ENCODE measurements at regions not wholly inside any gene's neighbourhood (a gene's known extent, or its start where the extent isn't known, plus 50 kb on each side); places are given as distances from the start of the nearest gene placed in this dataset.

- in situ Hi-C loops (cut with MboI; ENCODE audit: low sequenced_read_pairs, unreplicated experiment): no loop called here
- DNase-seq (ENCODE audit: low spot score): no peak
- TF ChIP-seq CTCF (IDR thresholded peaks at IDR 0.05; ENCODE audit: borderline replicate concordance, control extremely low read depth, extremely low read depth, insufficient read depth, missing control alignments): no peak
These were observed 144.6 kb downstream of the QPCT start for GRCh38 chr2:37489041-37489456.

GRCh38 chr2:37489536-37489935, 145.1 kb downstream of the QPCT start:
- DNase-seq (ENCODE audit: low spot score): no peak
- no peak for TF ChIP-seq CTCF (IDR thresholded peaks at IDR 0.05; ENCODE audit: borderline replicate concordance, control extremely low read depth, extremely low read depth, insufficient read depth, missing control alignments)
- in situ Hi-C loops (cut with MboI; ENCODE audit: low sequenced_read_pairs, unreplicated experiment): no loop called here

- no peak for DNase-seq (ENCODE audit: low spot score)
- TF ChIP-seq CTCF (IDR thresholded peaks at IDR 0.05; ENCODE audit: borderline replicate concordance, control extremely low read depth, extremely low read depth, insufficient read depth, missing control alignments): no peak
- in situ Hi-C loops (cut with MboI; ENCODE audit: low sequenced_read_pairs, unreplicated experiment): no loop called here
These were observed 149.0 kb downstream of the QPCT start for GRCh38 chr2:37493425-37493824.

- in situ Hi-C loops (cut with MboI; ENCODE audit: low sequenced_read_pairs, unreplicated experiment): no loop called here
- no peak for TF ChIP-seq CTCF (IDR thresholded peaks at IDR 0.05; ENCODE audit: borderline replicate concordance, control extremely low read depth, extremely low read depth, insufficient read depth, missing control alignments)
- DNase-seq (ENCODE audit: low spot score): no peak
These were observed 154.7 kb downstream of the QPCT start for GRCh38 chr2:37499113-37499512.

- no peak for DNase-seq (ENCODE audit: low spot score)
These were observed 155.6 kb downstream of the QPCT start for GRCh38 chr2:37500031-37500430.

GRCh38 chr2:37501113-37501512, 156.7 kb downstream of the QPCT start:
- in situ Hi-C loops (cut with MboI; ENCODE audit: low sequenced_read_pairs, unreplicated experiment): no loop called here

More at GRCh38 chr2:37500031-37500430, 155.6 kb downstream of the QPCT start:
- in situ Hi-C loops (cut with MboI; ENCODE audit: low sequenced_read_pairs, unreplicated experiment): no loop called here
- TF ChIP-seq CTCF (IDR thresholded peaks at IDR 0.05; ENCODE audit: borderline replicate concordance, control extremely low read depth, extremely low read depth, insufficient read depth, missing control alignments): no peak

More at GRCh38 chr2:37501113-37501512, 156.7 kb downstream of the QPCT start:
- DNase-seq (ENCODE audit: low spot score): no peak
- no peak for TF ChIP-seq CTCF (IDR thresholded peaks at IDR 0.05; ENCODE audit: borderline replicate concordance, control extremely low read depth, extremely low read depth, insufficient read depth, missing control alignments)

Measured in GM13976 (cell line).